HCT116 (cell line): ENCODE measurements at regions not wholly inside any gene's neighbourhood (a gene's known extent, or its start where the extent isn't known, plus 50 kb on each side); places are given as distances from the start of the nearest gene placed in this dataset.

ENCODE experiments used
- CBX3 ChIP-seq: IDR thresholded peaks from 2 replicates; pipeline ENCODE4 v1.6.1; 2012; ENCODE audit warnings: low read depth
- CEBPB ChIP-seq: IDR thresholded peaks from 2 replicates; pipeline ENCODE4 v1.6.1; 2012; ENCODE audit warnings: low read depth
- CTCF ChIP-seq, 3 experiments: fragments of 200-600 bp in 1 of 3; sonication (generic) in 1 of 3; IDR thresholded peaks in 2 of 3; conservative IDR thresholded peaks in 1 of 3; 2 replicates each; pipeline ENCODE4 v1.5.1; 2012 to 2017; ENCODE audit warnings: low read depth in 2 of 3, low read length in 2 of 3, antibody characterized with exemption in 1 of 3, borderline replicate concordance in 1 of 3, control low read depth in 1 of 3, mild to moderate bottlenecking in 1 of 3, mixed read lengths in 1 of 3, mixed run types in 1 of 3, moderate library complexity in 1 of 3; ENCODE audit not compliant: insufficient read depth in 1 of 3
- POLR2A ChIP-seq: IDR thresholded peaks from 2 replicates; pipeline ENCODE4 v1.7.0; 2011; ENCODE audit warnings: borderline replicate concordance; ENCODE audit not compliant: insufficient read depth, insufficient read length; ENCODE audit errors: extremely low read depth
- POLR2AphosphoS5 ChIP-seq: IDR thresholded peaks from 2 replicates; pipeline ENCODE4 v1.6.1; 2011; ENCODE audit warnings: mild to moderate bottlenecking, low read depth, low read length, moderate library complexity
- RAD21 ChIP-seq: IDR thresholded peaks from 2 replicates; pipeline ENCODE4 v1.6.1; 2012; ENCODE audit warnings: low read depth, mild to moderate bottlenecking
- ZBTB33 ChIP-seq: IDR thresholded peaks from 2 replicates; pipeline ENCODE4 v1.6.1; 2011; ENCODE audit warnings: mild to moderate bottlenecking, low read length, moderate library complexity; ENCODE audit not compliant: insufficient replicate concordance; ENCODE audit errors: extremely low read depth

GRCh38 chr10:37566332-37566731 is 291.1 kb downstream of the ZNF248 start:
- no peak for TF ChIP-seq CBX3
- no peak for TF ChIP-seq CTCF (IDR thresholded peaks at IDR 0.05 in 2 of 3, conservative IDR thresholded peaks at IDR 0.05 in 1 of 3; ENCODE audit: borderline replicate concordance in 1 of 3, insufficient read depth in 1 of 3, low read depth in 2 of 3, low read length in 2 of 3)
- TF ChIP-seq ZBTB33: no peak
- no peak for TF ChIP-seq POLR2AphosphoS5
- no peak for TF ChIP-seq CEBPB
- TF ChIP-seq RAD21: no peak
- TF ChIP-seq POLR2A: no peak
